PC-9 (cell line): ENCODE measurements at regions not wholly inside any gene's neighbourhood (a gene's known extent, or its start where the extent isn't known, plus 50 kb on each side); places are given as distances from the start of the nearest gene placed in this dataset.
A peak's percentile ranks its signal among the peaks of the same experiment; 100 is the strongest.

Source experiments
- BruUV-seq: library from RNA; stranded (reverse); fragments of 400-500 nt; replicated peaks from 2 replicates; lab custom pipeline; 2021; lab: Mats Ljungman, UMichigan
- CTCF ChIA-PET: fragments of 300-600 bp; sonication (Branson Sonifier 250); formaldehyde crosslinking; loops from one replicate; lab custom pipeline; 2022; ENCODE audit warnings: antibody characterized with exemption; lab: Charles Lee
- POLR2A ChIA-PET: fragments of 300-600 bp; sonication (Branson Sonifier 250); formaldehyde crosslinking; loops from one replicate; lab custom pipeline; 2022; ENCODE audit warnings: antibody characterized with exemption; ENCODE audit not compliant: unreplicated experiment; lab: Charles Lee
- DNase-seq, 2 experiments: peaks; one replicate each; pipeline versions ENCODE4 v3.0.0 to v3.0.0-alpha.2; 2015 to 2022; ENCODE audit warnings: mixed read lengths in 1 of 2
- H2AFZ ChIP-seq: fragments of 200-600 bp; sonication (generic); 2 replicates; pipeline ENCODE4 v1.8.1; 2017; ENCODE audit warnings: antibody characterized with exemption
- H3F3A ChIP-seq: fragments of 200-600 bp; sonication (generic); 2 replicates; pipeline ENCODE4 v1.8.1; 2017; ENCODE audit warnings: antibody characterized with exemption, mild to moderate bottlenecking, low read depth; ENCODE audit not compliant: insufficient read depth
- H3K27ac ChIP-seq: fragments of 200-600 bp; sonication (generic); 2 replicates; pipeline ENCODE4 v1.6.1; 2016; ENCODE audit warnings: mixed run types
- H3K27me3 ChIP-seq: fragments of 200-600 bp; sonication (generic); 2 replicates; pipeline ENCODE4 v1.6.1; 2016; ENCODE audit warnings: low read depth, mixed run types; ENCODE audit not compliant: insufficient read depth
- H3K36me3 ChIP-seq: fragments of 200-600 bp; sonication (generic); 2 replicates; pipeline ENCODE4 v1.6.1; 2016; ENCODE audit warnings: low read depth, mixed run types
- H3K4me1 ChIP-seq: fragments of 200-600 bp; sonication (generic); replicated peaks from 2 replicates; pipeline ENCODE4 v1.6.1; 2016; ENCODE audit warnings: mixed run types; ENCODE audit not compliant: insufficient read depth
- H3K4me2 ChIP-seq: fragments of 200-600 bp; sonication (generic); 2 replicates; pipeline ENCODE4 v1.6.1; 2017; ENCODE audit warnings: mixed run types
- H3K4me3 ChIP-seq: fragments of 200-600 bp; sonication (generic); 2 replicates; pipeline ENCODE4 v1.6.1; 2016; ENCODE audit warnings: mixed run types
- H3K79me2 ChIP-seq: fragments of 200-600 bp; sonication (generic); 2 replicates; pipeline ENCODE4 v1.6.1; 2017; ENCODE audit warnings: low read depth, mixed run types
- H3K9me2 ChIP-seq: fragments of 200-600 bp; sonication (generic); 2 replicates; pipeline ENCODE4 v1.8.1; 2017; ENCODE audit warnings: mild to moderate bottlenecking; ENCODE audit not compliant: insufficient read depth
- H3K9me3 ChIP-seq: fragments of 200-600 bp; sonication (generic); 2 replicates; pipeline ENCODE4 v1.8.1; 2016; ENCODE audit warnings: low read depth; ENCODE audit not compliant: insufficient read depth
- H4K20me1 ChIP-seq: fragments of 200-600 bp; sonication (generic); 2 replicates; pipeline ENCODE4 v1.8.1; 2017; ENCODE audit not compliant: insufficient read depth
- CTCF ChIP-seq: fragments of 200-600 bp; sonication (generic); conservative IDR thresholded peaks from 2 replicates; pipeline ENCODE4 v1.6.1; 2017; ENCODE audit warnings: mixed run types, antibody characterized with exemption, mild to moderate bottlenecking, moderate library complexity
- EZH2 ChIP-seq: fragments of 200-600 bp; sonication (generic); IDR thresholded peaks from 2 replicates; pipeline ENCODE4 v1.8.0; 2017; ENCODE audit warnings: antibody characterized with exemption, low read depth
- intact Hi-C: fragments of 100-400 bp; cut with micrococcal nuclease; formaldehyde crosslinking; loops from one replicate; pipeline ENCODE4 v1.10.0; 2022; ENCODE audit not compliant: unreplicated experiment

- H3K9me2 ChIP-seq, result no peaks in the 10 kb centered on the region
- intact Hi-C loops, result loop anchor here (10.0 kb wide), 1 partner anchor 945 kb away; no protein-coding TSS in a partner anchor
- H2AFZ ChIP-seq, result no peak overlapping the region
- POLR2A ChIA-PET, result interaction anchor here (0.6 kb wide), 1 partner anchor 55 kb away, joined by 4 read pairs; no protein-coding TSS in a partner anchor
- no peaks in the 10 kb centered on the region for H3K36me3 ChIP-seq
- peaks cover 8% of the 10 kb centered on the region for H3F3A ChIP-seq
- no peak overlapping the region for H3K4me3 ChIP-seq
- no peaks in the 10 kb centered on the region for H3K27me3 ChIP-seq
- peak; percentile 52 to 67 for DNase-seq
- peak overlapping the region; percentile 8; the same call in 1 of the 2 replicates for H3K4me2 ChIP-seq
- TF ChIP-seq CTCF (no peak), EZH2 (no peak)
- CTCF ChIA-PET, result interaction anchor here (0.7 kb wide), 1 partner anchor 537 kb away, joined by 3 read pairs; no protein-coding TSS in a partner anchor
- peaks cover 28% of the 10 kb centered on the region for H3K4me1 ChIP-seq
- no peaks in the 10 kb centered on the region for H4K20me1 ChIP-seq
- H3K9me3 ChIP-seq, result no peaks in the 10 kb centered on the region
- BruUV-seq, result no TSS peak
- no peaks in the 10 kb centered on the region for H3K79me2 ChIP-seq
- H3K27ac ChIP-seq, result no peak overlapping the region
Observed at GRCh38 chr5:159449925-159450324, 119.6 kb upstream of the IL12B start.

DNA sequence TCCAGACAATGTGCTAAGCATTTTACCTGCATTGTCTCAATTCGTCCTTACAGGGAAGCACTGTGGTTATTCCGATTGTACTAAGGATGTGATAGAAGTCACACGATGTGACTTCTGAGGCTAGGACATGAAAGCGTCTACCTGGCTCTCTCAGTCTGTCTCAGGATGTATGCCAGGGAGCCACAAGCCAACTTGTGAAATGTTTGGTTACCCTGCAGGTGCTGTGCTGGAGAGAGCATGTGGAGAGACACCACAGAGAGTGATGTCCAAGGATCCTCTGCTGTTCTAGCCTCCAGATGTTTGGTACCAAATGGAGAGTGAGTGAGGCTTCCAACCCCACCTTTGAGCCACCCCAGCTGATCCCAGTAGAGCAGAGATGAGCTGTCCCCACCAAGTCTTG is 120.1 kb upstream of the IL12B start:
- ChIA-PET POLR2A (interaction anchor here (0.6 to 0.7 kb wide), 2 partner anchors 55 to 118 kb away, joined by 4 to 6 read pairs; no protein-coding TSS in a partner anchor), CTCF (no interaction called here)
- Histone ChIP-seq H3K27me3 (no peaks in the 10 kb centered on the region), H3F3A (peaks cover 8% of the 10 kb centered on the region), H4K20me1 (no peaks in the 10 kb centered on the region), H3K9me3 (no peaks in the 10 kb centered on the region), H3K4me1 (peaks cover 25% of the 10 kb centered on the region), H3K4me2 (peak overlapping the region; percentile 8; the same call in 1 of the 2 replicates), H3K36me3 (no peaks in the 10 kb centered on the region), H2AFZ (no peak overlapping the region), H3K9me2 (no peaks in the 10 kb centered on the region), H3K79me2 (no peaks in the 10 kb centered on the region), H3K27ac (no peak overlapping the region), H3K4me3 (no peak overlapping the region)
- BruUV-seq, result TSS peak; percentile 65
- intact Hi-C loops, result no loop called here
- no peak for TF ChIP-seq CTCF
- no peak for TF ChIP-seq EZH2
- no peak for DNase-seq

DNA sequence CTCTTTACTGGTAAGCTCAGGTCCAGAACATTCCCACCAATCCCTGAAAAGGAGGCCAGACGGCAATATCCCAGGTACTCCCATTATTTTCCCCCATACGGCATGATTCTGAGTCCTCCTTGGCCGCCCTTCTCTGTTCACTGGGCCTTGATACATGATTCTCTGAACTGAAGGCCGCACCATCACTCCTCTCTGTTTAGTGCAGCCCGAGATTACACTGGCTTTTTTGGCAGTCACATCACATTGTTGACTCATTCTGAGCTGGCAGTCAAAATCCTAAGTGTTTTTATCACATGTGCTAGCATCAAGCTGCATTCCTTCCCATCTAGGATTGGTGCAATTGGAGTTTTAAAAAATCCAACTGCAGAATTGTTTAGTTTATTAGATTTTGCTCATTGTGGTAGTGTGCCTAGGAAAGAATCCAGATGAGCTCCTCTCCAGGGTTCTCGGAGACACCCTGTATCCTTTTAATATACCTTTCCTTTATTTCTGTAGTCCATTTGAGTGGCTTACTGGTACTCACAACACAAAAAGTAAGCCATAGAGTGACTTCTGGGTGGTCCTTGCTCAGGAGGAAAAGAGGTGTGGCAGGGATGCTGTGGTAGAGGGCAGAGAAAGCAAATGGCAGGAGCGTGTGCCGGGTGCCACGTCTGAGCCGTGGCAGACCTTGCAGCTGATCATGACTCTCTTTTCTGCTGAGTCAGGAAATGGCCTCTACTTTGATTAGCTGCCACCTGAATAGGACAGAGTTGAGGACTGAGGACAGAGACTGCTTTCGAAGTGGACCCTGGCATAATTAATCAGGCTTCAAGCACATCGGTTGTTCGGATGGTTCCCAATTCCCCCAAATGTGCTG is 121.1 kb upstream of the IL12B start:
- DNase-seq, result peak; percentile 53 to 81
- Histone ChIP-seq H3F3A (peaks cover 11% of the 10 kb centered on the region), H3K4me1 (peaks cover 29% of the 10 kb centered on the region), H2AFZ (no peak overlapping the region), H3K9me2 (no peaks in the 10 kb centered on the region), H3K27ac (0 out of 2 replicates have a peak overlapping the region, but pooled peaks have one; percentile 6), H3K9me3 (no peaks in the 10 kb centered on the region), H3K4me3 (no peak overlapping the region), H3K36me3 (no peaks in the 10 kb centered on the region), H4K20me1 (no peaks in the 10 kb centered on the region), H3K27me3 (no peaks in the 10 kb centered on the region), H3K4me2 (peak overlapping the region; percentile 29; the same call in 1 of the 2 replicates), H3K79me2 (no peaks in the 10 kb centered on the region)
- ChIA-PET POLR2A (interaction anchor here (0.5 to 0.7 kb wide), 2 partner anchors 117 to 1071 kb away, joined by 6 to 15 read pairs; no protein-coding TSS in a partner anchor), CTCF (interaction anchor here (1.0 kb wide), 2 partner anchors 461 to 467 kb away, joined by 4 to 5 read pairs; no protein-coding TSS in a partner anchor)
- no peak for TF ChIP-seq EZH2
- no peak for TF ChIP-seq CTCF
- BruUV-seq, result no TSS peak
- intact Hi-C loops, result loop anchor here (1.0 kb wide), 1 partner anchor 54 kb away; no protein-coding TSS in a partner anchor
